ENCODE measurements at regions not wholly inside any gene's neighbourhood (a gene's known extent, or its start where the extent isn't known, plus 50 kb on each side); places are given as distances from the start of the nearest gene placed in this dataset.

DNA sequence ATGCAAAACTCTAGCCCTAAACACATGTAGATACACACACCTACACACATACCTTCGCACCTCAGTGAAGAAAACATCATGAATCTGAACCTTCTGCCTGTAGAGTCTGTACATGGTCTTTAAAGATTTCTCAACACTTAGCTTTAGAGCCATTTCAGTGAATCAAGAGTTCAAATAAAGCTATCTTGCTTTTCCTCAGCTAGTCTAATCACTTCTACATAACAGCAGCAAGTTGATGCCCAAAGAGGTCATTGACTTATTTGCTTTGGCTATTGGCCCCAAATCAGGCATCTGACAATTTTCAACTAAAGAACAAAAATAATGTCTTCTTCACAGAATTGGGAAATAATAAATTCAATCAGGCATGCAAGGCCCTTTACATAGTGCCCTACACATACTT, 127.9 kb upstream of the SGCD start:
- TF ChIP-seq CEBPB (IDR thresholded peaks at IDR 0.05; ENCODE audit: low read depth, low read length) (no peak), POLR2A (IDR thresholded peaks at IDR 0.05; ENCODE audit: control extremely low read depth in 1 of 2, low read depth in 2 of 2, low read length in 2 of 2) (no peak), SRF (IDR thresholded peaks at IDR 0.05; ENCODE audit: low read depth, low read length) (no peak), SP1 (IDR thresholded peaks at IDR 0.05; ENCODE audit: low read depth, low read length) (no peak), SUZ12 (IDR thresholded peaks at IDR 0.05; ENCODE audit: low read length) (no peak)
- TF ChIP-seq, protein P1, sequence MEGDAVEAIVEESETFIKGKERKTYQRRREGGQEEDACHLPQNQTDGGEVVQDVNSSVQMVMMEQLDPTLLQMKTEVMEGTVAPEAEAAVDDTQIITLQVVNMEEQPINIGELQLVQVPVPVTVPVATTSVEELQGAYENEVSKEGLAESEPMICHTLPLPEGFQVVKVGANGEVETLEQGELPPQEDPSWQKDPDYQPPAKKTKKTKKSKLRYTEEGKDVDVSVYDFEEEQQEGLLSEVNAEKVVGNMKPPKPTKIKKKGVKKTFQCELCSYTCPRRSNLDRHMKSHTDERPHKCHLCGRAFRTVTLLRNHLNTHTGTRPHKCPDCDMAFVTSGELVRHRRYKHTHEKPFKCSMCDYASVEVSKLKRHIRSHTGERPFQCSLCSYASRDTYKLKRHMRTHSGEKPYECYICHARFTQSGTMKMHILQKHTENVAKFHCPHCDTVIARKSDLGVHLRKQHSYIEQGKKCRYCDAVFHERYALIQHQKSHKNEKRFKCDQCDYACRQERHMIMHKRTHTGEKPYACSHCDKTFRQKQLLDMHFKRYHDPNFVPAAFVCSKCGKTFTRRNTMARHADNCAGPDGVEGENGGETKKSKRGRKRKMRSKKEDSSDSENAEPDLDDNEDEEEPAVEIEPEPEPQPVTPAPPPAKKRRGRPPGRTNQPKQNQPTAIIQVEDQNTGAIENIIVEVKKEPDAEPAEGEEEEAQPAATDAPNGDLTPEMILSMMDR (IDR thresholded peaks at IDR 0.05; ENCODE audit: control extremely low read depth in 1 of 3, insufficient read depth in 1 of 3, low read depth in 1 of 3, low read length in 3 of 3) = no peak
- TF ChIP-seq, protein P2, sequence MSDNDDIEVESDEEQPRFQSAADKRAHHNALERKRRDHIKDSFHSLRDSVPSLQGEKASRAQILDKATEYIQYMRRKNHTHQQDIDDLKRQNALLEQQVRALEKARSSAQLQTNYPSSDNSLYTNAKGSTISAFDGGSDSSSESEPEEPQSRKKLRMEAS (IDR thresholded peaks at IDR 0.05) = no peak

All from H1 (cell line).